ENCODE measurements at regions not wholly inside any gene's neighbourhood (a gene's known extent, or its start where the extent isn't known, plus 50 kb on each side); places are given as distances from the start of the nearest gene placed in this dataset.
"Not testable (repeated sequence)": the region's sequence is repeated elsewhere in the genome, so short reads cannot be mapped to it uniquely, and the experiment has no call there.

GRCh38 chr9:18037981-18038380 is 436.0 kb upstream of the ADAMTSL1 start:
- no peak for DNase-seq

- no peak for DNase-seq
Observed at GRCh38 chr9:18040327-18040726, 433.6 kb upstream of the ADAMTSL1 start.

GRCh38 chr9:18043978-18044377 is 430.0 kb upstream of the ADAMTSL1 start:
- DNase-seq = no peak

- no peak for DNase-seq
Observed at GRCh38 chr9:18045326-18045725, 428.6 kb upstream of the ADAMTSL1 start.

- no peak for DNase-seq
Observed at GRCh38 chr9:18046068-18046467, 427.9 kb upstream of the ADAMTSL1 start.

GRCh38 chr9:18051638-18052037 is 422.3 kb upstream of the ADAMTSL1 start:
- no peak for DNase-seq

GRCh38 chr9:18052060-18052459 is 421.9 kb upstream of the ADAMTSL1 start:
- DNase-seq = no peak

GRCh38 chr9:18056269-18056992 is 417.5 kb upstream of the ADAMTSL1 start:
- no peak for DNase-seq

- no peak for DNase-seq
Observed at GRCh38 chr9:18056993-18057369, 417.0 kb upstream of the ADAMTSL1 start.

- no peak for DNase-seq
Observed at GRCh38 chr9:18058564-18059442, 415.1 kb upstream of the ADAMTSL1 start.

GRCh38 chr9:18059447-18059846 is 414.5 kb upstream of the ADAMTSL1 start:
- no peak for DNase-seq

GRCh38 chr9:18060269-18060934 is 413.6 kb upstream of the ADAMTSL1 start:
- no peak for DNase-seq

- DNase-seq = no peak
Observed at GRCh38 chr9:18061332-18061731, 412.6 kb upstream of the ADAMTSL1 start.

GRCh38 chr9:18061856-18062255 is 412.1 kb upstream of the ADAMTSL1 start:
- no peak for DNase-seq

GRCh38 chr9:18063856-18064390 is 410.0 kb upstream of the ADAMTSL1 start:
- no peak for DNase-seq

- DNase-seq = not testable (repeated sequence)
Observed at GRCh38 chr9:18066608-18067007, 407.3 kb upstream of the ADAMTSL1 start.

GRCh38 chr9:18067548-18068120 is 406.3 kb upstream of the ADAMTSL1 start:
- no peak for DNase-seq

- DNase-seq = no peak
Observed at GRCh38 chr9:18068900-18069299, 405.1 kb upstream of the ADAMTSL1 start.

- DNase-seq = no peak
Observed at GRCh38 chr9:18071651-18072060, 402.3 kb upstream of the ADAMTSL1 start.

GRCh38 chr9:18073002-18073401 is 401.0 kb upstream of the ADAMTSL1 start:
- no peak for DNase-seq

- no peak for DNase-seq
Observed at GRCh38 chr9:18074041-18074440, 399.9 kb upstream of the ADAMTSL1 start.

- DNase-seq = no peak
Observed at GRCh38 chr9:18075253-18075952, 398.6 kb upstream of the ADAMTSL1 start.
